HepG2 (cell line): ENCODE measurements at regions not wholly inside any gene's neighbourhood (a gene's known extent, or its start where the extent isn't known, plus 50 kb on each side); places are given as distances from the start of the nearest gene placed in this dataset.

Experiments used
- CBX1 ChIP-seq: IDR thresholded peaks from one replicate; pipeline ENCODE4 v1.6.1; 2016; ENCODE audit warnings: antibody characterized with exemption, low read depth
- CTCF ChIP-seq: sonication (generic); formaldehyde crosslinking; IDR thresholded peaks from 2 replicates; pipeline ENCODE4 v1.5.0; 2020; ENCODE audit warnings: mild to moderate bottlenecking, missing genetic modification reagents, moderate library complexity
- EP300 ChIP-seq, 3 experiments: sonication (generic) in 1 of 3; formaldehyde crosslinking in 1 of 3; IDR thresholded peaks; 2 replicates each; pipeline versions ENCODE4 v1.5.1 to v1.6.1; 2011 to 2020; ENCODE audit warnings: low read depth in 2 of 3, low read length in 2 of 3, borderline replicate concordance in 1 of 3, improper control_type of control experiment in 1 of 3, mild to moderate bottlenecking in 1 of 3, missing genetic modification reagents in 1 of 3, moderate library complexity in 1 of 3
- MTA3 ChIP-seq: sonication (generic); formaldehyde crosslinking; IDR thresholded peaks from 2 replicates; pipeline ENCODE4 v1.4.0; 2020; ENCODE audit warnings: missing genetic modification reagents
- POLR2A ChIP-seq, 2 experiments: IDR thresholded peaks; 2 replicates each; pipeline ENCODE4 v1.6.1; 2011; ENCODE audit warnings: low read depth in 2 of 2, low read length in 2 of 2, mild to moderate bottlenecking in 1 of 2, moderate library complexity in 1 of 2; ENCODE audit not compliant: insufficient read depth in 1 of 2
- RARA ChIP-seq: IDR thresholded peaks from 2 replicates; pipeline ENCODE4 v1.6.1; 2016; ENCODE audit warnings: missing genetic modification reagents, missing compliant biosample characterization
- SALL2 ChIP-seq: sonication (generic); formaldehyde crosslinking; IDR thresholded peaks from 2 replicates; pipeline ENCODE4 v1.8.1; 2023; ENCODE audit warnings: mild to moderate bottlenecking, missing genetic modification reagents, inconsistent platforms
- THAP9 ChIP-seq: sonication (generic); formaldehyde crosslinking; IDR thresholded peaks from 2 replicates; pipeline ENCODE4; 2020; ENCODE audit warnings: missing genetic modification reagents, mild to moderate bottlenecking, borderline replicate concordance
- ZKSCAN1 ChIP-seq: fragments of 150-350 bp; IDR thresholded peaks from 2 replicates; pipeline ENCODE4 v1.6.1; 2014; ENCODE audit warnings: low read length
- ZMAT5 ChIP-seq: sonication (generic); formaldehyde crosslinking; IDR thresholded peaks from 2 replicates; pipeline ENCODE4 v1.5.0; 2020; ENCODE audit warnings: mild to moderate bottlenecking, low read depth, missing genetic modification reagents, borderline replicate concordance
- TF ChIP-seq, protein P1 (sequence below), 2 experiments: sonication (generic) in 1 of 2; formaldehyde crosslinking in 1 of 2; IDR thresholded peaks; 2 replicates each; pipeline versions ENCODE4 v1.5.1 to v1.6.1; 2011 to 2020; ENCODE audit warnings: borderline replicate concordance in 1 of 2, low read depth in 1 of 2, low read length in 1 of 2, mild to moderate bottlenecking in 1 of 2, missing genetic modification reagents in 1 of 2, moderate library complexity in 1 of 2
- TF ChIP-seq, protein P2 (sequence below): sonication (generic); formaldehyde crosslinking; IDR thresholded peaks from 2 replicates; pipeline ENCODE4 v1.4.0; 2020; ENCODE audit warnings: missing genetic modification reagents
- TF ChIP-seq, protein P3 (sequence below): sonication (generic); formaldehyde crosslinking; IDR thresholded peaks from 2 replicates; pipeline ENCODE4 v1.4.0; 2020; ENCODE audit warnings: mild to moderate bottlenecking, missing genetic modification reagents

- TF ChIP-seq RARA (CRISPR knock-in tag) (no peak), EP300 (IDR thresholded peaks at IDR 0.05; ENCODE audit: low read depth in 2 of 2, low read length in 2 of 2) (no peak), EP300 (CRISPR knock-in tag; IDR thresholded peaks at IDR 0.05; ENCODE audit: borderline replicate concordance) (no peak), POLR2A (IDR thresholded peaks at IDR 0.05; ENCODE audit: insufficient read depth in 1 of 2, low read depth in 2 of 2, low read length in 2 of 2) (no peak), CBX1 (no peak), SALL2 (CRISPR knock-in tag) (no peak), MTA3 (CRISPR knock-in tag) (no peak), CTCF (CRISPR knock-in tag) (no peak), ZMAT5 (no peak), ZKSCAN1 (no peak), THAP9 (CRISPR knock-in tag) (no peak)
- TF ChIP-seq, protein P1, sequence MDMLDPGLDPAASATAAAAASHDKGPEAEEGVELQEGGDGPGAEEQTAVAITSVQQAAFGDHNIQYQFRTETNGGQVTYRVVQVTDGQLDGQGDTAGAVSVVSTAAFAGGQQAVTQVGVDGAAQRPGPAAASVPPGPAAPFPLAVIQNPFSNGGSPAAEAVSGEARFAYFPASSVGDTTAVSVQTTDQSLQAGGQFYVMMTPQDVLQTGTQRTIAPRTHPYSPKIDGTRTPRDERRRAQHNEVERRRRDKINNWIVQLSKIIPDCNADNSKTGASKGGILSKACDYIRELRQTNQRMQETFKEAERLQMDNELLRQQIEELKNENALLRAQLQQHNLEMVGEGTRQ (IDR thresholded peaks at IDR 0.05; ENCODE audit: low read depth, low read length) = no peak
- TF ChIP-seq, protein P1 (CRISPR knock-in tag; IDR thresholded peaks at IDR 0.05; ENCODE audit: borderline replicate concordance) = no peak
- TF ChIP-seq, protein P2, sequence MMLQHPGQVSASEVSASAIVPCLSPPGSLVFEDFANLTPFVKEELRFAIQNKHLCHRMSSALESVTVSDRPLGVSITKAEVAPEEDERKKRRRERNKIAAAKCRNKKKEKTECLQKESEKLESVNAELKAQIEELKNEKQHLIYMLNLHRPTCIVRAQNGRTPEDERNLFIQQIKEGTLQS (CRISPR knock-in tag) = no peak
- TF ChIP-seq, protein P3, sequence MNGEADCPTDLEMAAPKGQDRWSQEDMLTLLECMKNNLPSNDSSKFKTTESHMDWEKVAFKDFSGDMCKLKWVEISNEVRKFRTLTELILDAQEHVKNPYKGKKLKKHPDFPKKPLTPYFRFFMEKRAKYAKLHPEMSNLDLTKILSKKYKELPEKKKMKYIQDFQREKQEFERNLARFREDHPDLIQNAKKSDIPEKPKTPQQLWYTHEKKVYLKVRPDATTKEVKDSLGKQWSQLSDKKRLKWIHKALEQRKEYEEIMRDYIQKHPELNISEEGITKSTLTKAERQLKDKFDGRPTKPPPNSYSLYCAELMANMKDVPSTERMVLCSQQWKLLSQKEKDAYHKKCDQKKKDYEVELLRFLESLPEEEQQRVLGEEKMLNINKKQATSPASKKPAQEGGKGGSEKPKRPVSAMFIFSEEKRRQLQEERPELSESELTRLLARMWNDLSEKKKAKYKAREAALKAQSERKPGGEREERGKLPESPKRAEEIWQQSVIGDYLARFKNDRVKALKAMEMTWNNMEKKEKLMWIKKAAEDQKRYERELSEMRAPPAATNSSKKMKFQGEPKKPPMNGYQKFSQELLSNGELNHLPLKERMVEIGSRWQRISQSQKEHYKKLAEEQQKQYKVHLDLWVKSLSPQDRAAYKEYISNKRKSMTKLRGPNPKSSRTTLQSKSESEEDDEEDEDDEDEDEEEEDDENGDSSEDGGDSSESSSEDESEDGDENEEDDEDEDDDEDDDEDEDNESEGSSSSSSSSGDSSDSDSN (CRISPR knock-in tag) = no peak
These were observed 362.7 kb upstream of the COBL start for GRCh38 chr7:51679358-51679757.
